HG02938 (cell line): ENCODE measurements at regions not wholly inside any gene's neighbourhood (a gene's known extent, or its start where the extent isn't known, plus 50 kb on each side); places are given as distances from the start of the nearest gene placed in this dataset.
"Not testable (repeated sequence)": the region's sequence is repeated elsewhere in the genome, so short reads cannot be mapped to it uniquely, and the experiment has no call there.

Experiments
- ATAC-seq: cut with Tn5 transposase; IDR thresholded peaks from one replicate; pipeline ENCODE4 v1.9.1; 2021; ENCODE audit warnings: mild to moderate bottlenecking, moderate library complexity; ENCODE audit not compliant: unreplicated experiment

DNA sequence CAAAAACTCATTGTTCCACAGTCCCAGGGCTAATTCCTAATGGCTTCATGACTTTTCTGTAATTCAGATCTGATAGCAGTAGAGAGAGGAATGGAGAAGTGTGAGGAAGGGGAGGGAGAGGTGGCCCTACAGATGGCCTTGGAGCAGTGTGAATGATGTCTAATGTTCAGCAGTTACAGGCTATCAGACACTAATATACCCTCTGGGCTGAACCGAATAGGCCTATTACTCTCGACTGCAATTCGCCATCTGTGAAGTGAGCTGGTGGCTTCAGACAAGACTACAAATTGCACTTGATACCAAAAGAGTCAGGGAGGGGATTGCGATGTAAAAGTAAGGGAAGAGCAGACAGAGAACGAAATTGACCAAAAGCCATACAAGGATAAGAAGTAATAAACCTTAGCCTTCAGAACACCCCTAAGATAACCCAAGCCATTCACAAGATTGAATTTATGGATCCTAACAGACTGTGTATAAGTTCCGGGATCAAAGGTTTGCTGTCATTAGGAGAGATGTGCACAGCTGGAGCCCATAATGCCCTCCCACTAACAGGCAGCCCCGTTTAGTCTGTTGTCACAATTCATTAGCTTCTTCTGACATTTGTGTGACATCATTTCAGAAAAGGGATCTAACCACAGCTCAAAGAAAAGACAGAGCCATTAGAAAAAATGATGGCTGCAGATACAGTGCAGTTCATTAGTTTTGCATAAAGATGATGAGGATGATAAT, 642.4 kb upstream of the API5 start:
- ATAC-seq, result no peak

DNA sequence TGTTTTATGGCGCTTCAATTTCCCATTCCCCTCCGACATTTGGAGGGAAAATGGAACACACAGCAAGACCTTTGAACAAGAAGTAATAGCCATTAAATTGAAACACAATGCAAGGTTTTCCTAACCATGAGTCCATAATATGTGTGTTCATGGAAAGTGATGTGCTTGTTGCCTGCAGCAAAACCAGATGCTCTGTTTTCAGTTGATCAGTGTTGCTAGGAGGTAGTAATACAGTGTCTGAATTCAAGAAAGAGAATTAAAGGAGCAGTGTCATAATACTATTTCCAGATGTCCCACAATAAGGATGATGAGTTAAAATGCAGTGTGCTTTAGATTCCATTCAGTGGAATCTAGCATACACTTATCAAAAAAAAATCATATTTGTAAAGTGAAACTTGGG, 637.4 kb upstream of the API5 start:
- no peak for ATAC-seq

DNA sequence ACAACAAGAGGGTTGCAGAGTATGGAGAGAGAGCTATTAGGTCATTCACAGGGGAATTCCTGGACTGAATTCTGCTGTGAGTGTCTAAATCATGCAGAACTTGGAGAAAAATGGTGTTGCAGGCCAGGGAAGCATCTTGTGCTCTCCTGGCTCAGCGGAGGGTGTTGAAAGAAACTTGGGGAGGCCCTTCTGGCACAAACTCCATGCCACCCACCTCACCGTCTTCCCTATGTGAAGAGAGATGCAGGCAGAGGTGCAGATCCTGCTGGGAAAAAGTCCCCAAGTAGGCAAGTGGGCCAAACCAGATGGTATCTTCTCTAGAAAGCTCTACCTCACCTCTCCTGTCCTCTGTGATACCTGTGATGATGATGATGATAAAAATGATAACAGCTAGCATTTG, 604.3 kb upstream of the API5 start:
- no peak for ATAC-seq

DNA sequence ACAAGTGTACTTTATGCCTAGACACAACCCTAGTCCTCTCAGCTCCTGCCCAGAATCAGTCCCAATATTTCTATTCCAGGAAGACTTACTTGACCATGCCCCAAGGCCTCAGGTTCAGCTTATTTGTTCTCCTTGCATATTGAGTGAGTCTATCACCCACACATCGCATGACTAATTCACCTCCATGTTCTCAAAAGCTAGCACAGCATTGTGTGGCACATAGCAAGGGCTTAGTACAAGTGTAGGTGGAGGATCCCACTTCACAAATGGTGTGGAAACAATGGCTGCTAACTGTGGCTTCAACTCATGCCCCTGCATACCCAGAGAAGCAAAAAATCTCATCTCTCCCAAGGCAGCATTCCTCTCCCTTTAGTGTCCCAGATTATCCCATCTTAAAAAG, 602.6 kb upstream of the API5 start:
- ATAC-seq, result no peak

DNA sequence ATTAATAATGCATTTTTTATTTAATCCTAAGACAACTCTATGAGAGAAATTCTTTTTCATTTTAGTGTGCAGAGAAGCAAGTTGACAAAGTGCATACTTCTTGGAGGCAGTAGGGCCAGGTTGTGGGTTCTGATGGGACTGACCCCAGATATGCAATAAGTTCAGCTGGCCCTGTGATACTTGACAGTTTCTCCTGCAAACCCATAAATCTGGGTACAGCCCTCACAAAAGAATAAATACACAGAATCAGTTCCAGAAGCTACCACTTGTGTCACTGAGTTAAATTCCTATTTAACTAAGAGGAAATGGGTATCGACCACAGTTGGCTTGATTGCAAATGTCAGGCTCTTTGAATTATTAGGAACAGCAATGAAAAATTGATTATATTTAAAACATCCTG, 598.5 kb upstream of the API5 start:
- ATAC-seq, result no peak

DNA sequence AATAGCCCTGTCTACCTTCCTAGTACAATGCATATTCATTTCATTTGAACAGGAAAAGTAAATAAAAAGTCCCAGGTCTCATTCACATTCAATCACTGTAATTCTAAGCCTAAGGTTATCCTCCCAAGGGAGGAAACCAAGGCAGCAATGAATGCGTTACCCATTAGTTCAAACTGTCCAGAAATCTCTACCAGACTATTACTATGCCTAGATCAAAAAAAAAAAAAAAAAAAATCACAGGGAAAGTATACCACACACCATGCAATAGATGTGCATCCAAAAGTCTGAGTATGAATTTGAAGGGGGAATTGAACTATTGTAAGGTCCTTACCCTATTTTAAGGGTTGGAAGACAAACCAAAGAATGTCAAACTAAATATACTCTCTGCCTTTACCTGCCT, 598.0 kb upstream of the API5 start:
- ATAC-seq, result no peak

DNA sequence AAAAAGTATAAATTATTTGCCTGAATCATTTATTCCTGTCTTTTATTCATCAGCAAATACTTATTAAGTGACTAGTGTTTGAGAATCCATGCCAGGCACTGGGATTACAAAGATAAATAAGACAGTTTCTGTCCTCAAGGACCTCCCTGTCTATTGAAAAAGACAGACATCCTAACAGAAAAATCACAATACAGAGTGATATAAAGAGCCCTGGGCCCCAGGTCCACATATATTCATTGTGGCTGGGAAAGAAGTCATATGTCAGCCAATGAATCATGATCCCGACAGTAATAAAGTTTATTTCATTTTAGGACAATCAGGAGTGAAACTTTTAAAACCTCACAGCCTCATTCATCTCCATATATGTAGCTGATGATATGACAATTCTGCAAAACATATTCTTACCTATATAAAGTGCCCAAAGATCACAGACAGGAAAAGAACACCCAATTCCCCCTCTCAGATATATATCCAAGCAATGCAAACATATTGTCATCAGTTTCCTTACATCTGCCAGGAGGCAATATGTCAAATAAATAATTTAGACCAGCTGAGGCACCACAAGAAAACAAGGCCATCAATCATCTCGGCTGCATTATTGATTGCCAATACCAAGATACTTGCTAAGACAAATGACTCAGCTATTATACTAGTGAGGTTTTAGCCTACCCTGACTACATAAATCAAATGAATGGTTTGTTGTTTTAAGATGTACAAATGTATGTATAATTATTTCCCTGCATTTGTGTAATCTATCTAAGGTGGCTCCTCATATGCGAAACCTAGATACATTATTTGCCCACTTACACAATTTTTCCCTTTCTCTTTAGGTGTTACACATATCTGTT, 590.9 kb upstream of the API5 start:
- no peak for ATAC-seq

DNA sequence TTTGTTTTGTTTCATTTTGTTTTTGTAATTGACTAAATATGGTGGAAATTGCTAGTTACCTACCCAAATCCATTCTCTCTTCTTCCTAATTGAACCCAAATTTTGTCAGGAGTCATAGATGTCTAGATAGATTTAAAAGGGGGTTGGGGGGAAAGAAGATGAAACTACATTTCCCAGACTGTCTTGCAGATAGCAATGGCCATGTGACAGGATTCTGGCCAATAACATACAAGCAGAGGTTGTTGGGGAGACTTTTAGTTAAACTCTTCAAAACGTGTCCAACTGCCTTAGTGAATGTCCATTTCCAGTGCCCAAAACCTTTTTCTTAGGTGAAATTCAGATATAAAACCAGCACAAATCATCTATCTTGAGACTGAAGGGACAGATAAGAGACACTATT, 583.9 kb upstream of the API5 start:
- no peak for ATAC-seq

DNA sequence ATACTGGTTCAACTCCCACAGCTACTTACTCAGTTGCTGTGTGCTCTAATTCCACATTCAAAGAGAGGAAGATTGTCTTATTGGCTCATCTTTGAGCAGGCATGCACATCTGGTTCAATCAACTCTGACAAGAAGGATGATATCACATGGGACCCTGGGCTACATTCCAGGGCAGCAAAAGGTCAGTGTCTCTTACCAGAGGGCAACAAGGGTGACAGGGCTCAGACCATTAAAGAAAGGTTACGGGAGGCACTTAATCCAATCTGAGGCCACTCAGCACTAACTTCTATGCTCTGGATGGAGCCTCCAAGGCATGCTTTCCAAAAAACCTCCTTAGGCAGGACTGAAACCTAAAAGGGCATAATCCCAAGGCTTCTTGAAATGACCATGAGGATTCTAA, 549.4 kb upstream of the API5 start:
- ATAC-seq, result no peak

DNA sequence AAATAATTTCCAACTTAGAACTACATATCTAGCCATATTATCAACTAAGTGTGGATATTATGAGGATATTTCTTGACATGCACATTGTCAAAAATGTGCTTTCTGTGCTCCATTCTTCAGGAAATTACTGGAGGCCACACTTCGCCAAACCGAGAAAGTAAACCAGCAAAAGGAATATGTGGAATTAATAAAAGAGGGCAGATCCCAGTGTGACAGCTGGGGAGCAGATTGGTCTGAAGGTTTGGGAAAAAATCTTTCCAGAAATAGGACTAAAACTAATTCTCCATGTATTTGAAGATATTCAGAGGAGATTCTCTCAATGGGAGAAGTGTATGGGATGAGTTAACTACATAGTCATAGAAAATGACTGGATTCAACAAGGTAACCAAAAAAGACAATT, 546.9 kb upstream of the API5 start:
- ATAC-seq, result no peak

DNA sequence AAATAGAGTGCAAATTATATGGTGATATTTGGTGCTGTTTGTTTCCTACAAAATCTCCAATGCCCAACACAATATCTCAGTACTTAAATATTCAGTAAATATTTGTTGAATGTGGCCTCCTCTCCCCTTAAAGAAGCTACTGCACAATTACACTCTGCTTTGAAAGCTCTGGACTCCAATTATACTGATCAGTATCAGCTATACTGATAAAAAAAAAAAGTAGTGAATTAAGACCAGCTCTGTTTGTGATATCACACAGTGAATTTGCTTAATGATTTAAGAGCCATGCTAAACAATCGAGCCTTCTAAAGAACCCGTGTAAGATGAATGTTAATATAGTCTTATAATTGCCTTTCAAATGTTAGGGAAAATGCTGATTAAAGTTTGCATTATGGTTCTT, 543.2 kb upstream of the API5 start:
- no peak for ATAC-seq

DNA sequence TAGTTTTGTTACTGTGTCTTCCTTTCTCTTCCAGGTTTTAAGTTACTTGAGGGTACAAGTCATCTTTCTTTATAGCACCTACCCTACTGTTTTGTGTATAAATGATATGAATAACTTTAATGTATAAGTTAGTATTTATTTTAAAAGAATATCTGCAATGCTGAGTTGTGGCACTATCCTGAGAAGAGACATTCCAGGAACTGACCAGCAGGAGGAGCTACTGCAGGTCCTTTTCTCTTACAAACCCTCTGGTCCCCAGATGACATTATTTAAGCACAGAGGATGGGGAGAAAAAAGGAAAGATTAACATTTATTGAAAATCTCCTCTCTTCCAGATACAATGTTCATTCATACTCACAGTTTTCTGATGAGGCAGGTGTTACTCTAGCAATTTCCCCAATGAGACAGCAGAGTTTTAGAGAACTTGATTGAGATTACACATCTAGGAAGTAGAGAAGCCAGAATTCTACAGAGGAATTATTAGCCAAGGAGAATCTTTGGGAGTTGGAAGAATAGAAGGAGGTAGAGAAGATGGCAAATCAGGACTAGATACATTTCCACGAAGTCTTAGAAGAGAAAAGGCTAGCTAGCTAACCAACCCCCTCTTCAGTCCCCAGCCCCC, 541.2 kb upstream of the API5 start:
- ATAC-seq, result no peak

DNA sequence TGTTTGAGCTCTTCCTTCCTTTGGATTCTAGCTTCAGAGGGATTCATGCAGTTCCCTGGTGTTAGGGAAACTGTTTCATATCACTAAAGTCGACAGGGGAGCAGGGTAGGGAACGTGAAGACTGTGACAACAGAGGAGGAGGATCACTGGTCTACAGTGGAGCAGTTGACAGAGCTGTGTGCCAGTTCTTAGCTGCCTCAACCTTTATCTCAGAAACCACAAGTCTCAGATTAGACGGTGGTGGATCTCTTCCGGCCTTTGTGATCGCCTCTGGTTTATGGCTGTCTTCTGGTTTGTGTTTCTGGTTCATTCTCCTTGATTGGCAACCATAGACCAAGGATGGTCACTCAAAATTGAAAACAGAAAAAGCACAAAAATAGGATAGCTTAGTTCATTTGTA, 538.9 kb upstream of the API5 start:
- no peak for ATAC-seq

DNA sequence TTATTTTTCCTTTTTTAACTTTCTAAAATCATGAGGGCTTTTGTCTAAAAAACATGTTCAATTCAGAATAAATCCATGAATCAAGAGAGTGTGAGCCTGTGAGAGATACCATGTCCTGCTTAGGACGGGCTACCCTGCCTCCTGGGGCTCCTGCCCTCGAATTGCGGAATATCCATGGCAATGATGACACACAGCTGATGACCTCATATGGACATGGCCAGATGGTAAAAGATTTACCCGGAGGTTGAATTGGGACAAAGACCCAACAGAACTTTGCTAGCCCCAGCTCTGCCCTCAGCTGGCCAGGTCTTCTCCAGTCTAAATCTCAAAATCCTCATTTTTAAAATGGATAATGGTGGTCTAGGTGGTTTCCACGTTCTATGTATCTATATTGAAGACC, 538.1 kb upstream of the API5 start:
- ATAC-seq, result no peak

DNA sequence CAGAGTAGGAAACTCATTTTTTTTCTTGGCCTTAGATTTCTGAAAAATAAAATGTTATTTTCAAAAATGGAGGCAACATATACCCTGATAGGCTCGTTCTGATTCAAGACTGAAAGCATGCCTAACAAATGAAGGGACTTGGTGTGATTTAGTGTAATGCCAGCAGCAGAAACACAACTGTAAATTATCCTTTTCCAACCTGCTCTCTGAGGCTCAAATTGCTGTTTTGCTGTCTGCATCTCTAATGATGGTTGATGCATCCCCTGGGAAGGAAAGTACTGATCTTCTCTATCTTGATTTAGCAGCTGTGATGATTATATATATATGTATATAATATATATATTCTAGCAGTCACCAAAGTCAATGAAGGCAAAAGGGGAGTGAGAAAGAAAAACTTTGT, 537.2 kb upstream of the API5 start:
- ATAC-seq, result no peak

DNA sequence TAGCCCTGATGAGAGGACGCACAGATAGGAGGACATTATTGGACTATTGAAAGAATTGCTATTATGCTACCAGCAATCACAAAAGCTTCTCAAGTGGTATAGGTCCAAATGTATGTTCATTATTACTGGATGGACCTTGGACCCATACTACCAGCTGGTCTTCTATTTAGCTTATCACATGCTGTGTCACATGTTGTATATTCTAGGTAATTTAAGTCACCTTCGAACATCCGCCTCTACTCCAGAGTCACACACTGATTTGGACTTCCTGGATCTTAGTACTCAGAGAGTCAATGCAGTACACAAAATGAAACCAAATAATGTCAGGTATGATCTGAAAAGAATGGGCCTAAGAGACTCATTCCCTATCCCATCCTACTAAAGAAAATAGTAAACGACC, 534.0 kb upstream of the API5 start:
- no peak for ATAC-seq

DNA sequence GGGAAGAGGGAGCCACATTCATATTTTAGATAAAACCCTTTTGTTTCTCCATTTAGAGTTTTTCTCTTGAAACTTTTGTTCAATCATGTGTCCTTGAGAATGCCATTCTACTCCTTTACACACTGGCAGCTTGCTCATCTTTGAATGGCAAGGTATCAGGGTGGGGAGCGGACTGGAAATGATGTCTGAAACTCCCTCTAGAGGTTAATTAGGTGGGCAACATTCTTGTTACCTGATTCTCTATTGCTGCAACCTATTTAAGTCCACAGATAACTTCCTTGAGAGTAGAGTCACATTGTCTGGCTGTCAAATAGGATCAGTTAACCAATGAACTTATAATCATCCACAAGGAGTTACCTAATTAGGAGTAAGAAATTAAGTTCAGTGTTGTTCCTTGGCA, 533.6 kb upstream of the API5 start:
- no peak for ATAC-seq

DNA sequence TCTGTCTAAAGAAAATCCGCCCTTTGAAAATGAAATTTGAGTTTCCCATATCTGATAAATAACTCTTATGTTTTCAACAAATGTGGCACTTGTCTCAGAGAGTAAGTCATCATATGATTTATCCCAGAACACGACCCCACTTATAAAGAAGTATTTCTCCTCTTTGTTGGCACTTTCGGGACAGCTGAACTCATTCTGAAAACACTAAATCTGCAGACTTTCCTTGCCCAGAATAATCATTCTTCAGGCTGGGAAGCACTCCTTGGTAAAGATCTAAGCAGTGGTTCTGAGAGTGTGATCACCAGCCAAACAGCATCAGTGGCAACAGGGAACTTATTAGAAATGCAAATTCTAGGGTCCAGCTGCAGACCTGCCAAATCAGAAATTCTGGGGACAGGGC, 532.2 kb upstream of the API5 start:
- no peak for ATAC-seq

DNA sequence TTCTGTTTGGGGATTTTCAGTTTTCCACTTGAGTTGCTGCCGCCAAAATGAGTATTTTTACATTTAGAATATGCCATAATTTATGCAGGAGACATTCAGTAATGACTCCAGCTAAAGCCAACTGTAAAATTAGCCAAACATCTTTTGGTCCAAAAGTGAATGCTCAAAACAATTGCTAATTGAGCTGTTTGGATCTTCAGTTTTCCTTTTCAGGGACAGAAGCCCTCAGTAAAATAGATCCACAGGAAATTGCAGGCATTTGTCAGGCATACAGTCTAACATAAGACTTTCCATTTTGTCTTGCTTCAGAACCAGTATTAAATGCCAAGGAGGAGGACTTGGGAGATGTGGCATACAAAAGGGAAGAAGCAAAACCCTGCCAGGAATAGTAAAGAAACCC, 524.8 kb upstream of the API5 start:
- no peak for ATAC-seq

DNA sequence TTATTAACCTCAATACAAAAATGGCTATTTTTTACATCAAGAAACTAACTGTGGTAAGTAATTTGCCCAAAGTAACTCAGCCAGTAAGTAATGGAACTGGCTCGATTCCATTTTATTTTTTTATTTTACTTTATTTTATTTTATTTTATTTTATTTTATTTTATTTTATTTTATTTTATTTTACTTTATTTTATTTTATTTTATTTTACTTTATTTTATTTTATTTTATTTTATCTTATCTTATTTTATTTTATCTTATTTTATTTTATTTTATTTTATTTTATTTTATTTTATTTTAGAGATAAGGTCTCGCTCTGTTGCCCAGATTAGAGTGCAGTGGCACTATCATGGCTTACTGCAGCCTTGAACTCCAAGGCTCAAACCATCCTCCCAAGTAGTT, 516.3 kb upstream of the API5 start:
- not testable (repeated sequence) for ATAC-seq

DNA sequence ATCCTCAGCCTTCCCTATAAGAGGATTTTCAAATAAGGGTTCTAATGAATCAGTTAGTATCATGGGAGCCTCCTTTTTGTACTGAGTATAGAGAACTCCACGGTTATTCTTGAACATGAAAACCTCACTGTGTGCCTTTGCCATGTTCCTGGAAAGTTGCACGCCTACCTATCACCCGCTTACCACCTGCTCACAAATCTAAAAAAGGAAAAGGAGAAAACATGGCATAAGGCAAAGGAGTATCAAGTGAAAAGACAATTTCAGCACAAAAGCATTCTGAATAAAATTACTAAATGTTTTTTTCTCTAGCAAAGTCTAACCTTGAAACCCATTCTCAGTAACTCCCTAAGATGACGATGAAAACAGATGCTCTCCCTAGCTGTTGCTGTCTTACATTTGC, 511.8 kb upstream of the API5 start:
- no peak for ATAC-seq

DNA sequence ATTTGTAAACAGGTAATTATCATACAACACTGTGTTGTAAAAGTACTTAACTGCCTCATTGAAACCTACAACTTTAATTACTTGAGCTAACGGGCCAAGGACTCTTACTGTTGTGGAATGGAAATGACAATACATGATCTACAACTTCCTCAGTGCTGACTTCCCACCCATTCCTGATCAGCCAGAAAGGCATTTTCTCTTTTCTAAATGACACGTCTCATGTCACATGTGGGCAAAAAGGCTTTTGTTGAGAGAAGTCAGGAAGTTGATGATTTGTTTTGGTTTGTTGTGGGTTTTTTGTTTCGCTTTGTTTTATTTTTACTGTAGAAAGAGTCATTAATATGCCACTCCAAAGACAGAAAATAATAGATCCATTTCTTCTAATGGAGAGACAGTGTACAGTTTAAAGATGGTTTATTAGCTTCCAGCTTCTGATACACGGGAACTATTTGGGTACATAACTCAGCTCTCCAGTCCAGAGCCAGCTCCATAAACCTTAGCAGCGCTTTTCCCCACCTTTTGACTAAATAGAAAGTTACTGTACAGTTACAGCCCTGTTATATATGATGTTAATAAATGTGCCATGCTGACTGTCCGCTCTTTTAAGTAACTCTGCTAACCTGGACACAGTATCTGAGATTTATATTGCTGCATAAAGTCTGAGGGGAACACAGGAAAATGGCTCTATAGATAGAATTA, 509.4 kb upstream of the API5 start:
- no peak for ATAC-seq
